Activated naive CD8-positive, alpha-beta T cell treated with anti-CD3 and anti-CD28 coated beads, Interleukin-2, amount 50 U/mL, for 24 hours (primary cell): ENCODE measurements at regions not wholly inside any gene's neighbourhood (a gene's known extent, or its start where the extent isn't known, plus 50 kb on each side); places are given as distances from the start of the nearest gene placed in this dataset.
"Not testable (repeated sequence)": the region's sequence is repeated elsewhere in the genome, so short reads cannot be mapped to it uniquely, and the experiment has no call there.

Experiments used
- ATAC-seq: fragments of 150-1000 bp; cut with Tn5 transposase; one replicate; pipeline ENCODE4 v1.10.0; 2021
- DNase-seq: peaks from one replicate; pipeline ENCODE4 v3.0.0; 2021
- H3K27ac Mint-ChIP-seq: one replicate; pipeline ENCODE4 v1.8.0; 2021; ENCODE audit warnings: mild to moderate bottlenecking, mixed read lengths
- H3K27me3 Mint-ChIP-seq: one replicate; pipeline ENCODE4 v1.8.0; 2021; ENCODE audit warnings: mixed read lengths
- H3K36me3 Mint-ChIP-seq: one replicate; pipeline ENCODE4 v1.8.0; 2021; ENCODE audit warnings: low read depth, mixed read lengths
- H3K4me1 Mint-ChIP-seq: one replicate; pipeline ENCODE4 v1.8.0; 2021; ENCODE audit warnings: mixed read lengths
- H3K4me3 Mint-ChIP-seq: one replicate; pipeline ENCODE4 v1.8.0; 2021; ENCODE audit warnings: mild to moderate bottlenecking, moderate library complexity, mixed read lengths
- H3K9me3 Mint-ChIP-seq: one replicate; pipeline ENCODE4 v1.8.0; 2021; ENCODE audit warnings: mixed read lengths

DNA sequence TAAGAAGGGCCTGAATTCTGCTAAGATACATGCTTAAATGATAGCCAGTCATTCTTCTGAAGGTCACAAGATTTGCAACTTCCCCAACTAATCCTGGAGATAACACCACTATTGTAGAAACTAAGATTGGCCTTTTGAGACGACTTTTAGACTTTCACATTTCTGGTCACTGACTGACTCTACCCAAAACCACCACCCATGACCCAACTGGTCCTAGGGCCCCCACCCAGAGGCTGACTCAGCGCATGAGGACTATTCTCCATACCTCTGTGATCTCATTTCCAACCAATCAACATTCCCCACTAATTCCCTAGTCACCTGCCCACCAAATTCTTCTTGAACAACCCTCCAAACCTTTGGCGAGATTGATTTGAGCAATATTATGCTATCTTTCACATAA lies 1299.0 kb downstream of the CDH11 start:
- peaks cover 28% of the 10 kb centered on the region for H3K9me3 Mint-ChIP-seq
- no peak overlapping the region for H3K27ac Mint-ChIP-seq

DNA sequence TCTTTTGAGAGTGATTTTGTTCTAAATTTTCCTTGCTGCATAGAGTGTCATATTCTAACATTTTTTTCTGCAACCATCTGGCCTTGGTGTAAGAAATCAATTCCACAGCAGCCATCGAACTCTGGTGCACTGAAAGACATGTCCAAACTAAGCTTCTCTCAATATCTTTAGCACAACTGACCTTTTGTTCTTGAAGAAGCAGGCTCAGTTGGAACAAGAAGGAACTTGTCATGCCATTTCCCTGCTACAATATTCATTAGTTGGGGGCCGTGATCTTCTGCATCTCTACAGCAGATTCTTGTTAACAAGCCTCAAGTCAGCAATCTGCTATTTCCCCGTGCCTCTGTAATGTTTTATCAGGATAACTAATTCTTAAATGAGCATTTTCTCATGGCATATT lies 1305.6 kb downstream of the CDH11 start:
- no peaks in the 10 kb centered on the region for H3K36me3 Mint-ChIP-seq
- H3K27me3 Mint-ChIP-seq, result no peaks in the 10 kb centered on the region
- H3K4me1 Mint-ChIP-seq, result no peaks in the 10 kb centered on the region
- H3K27ac Mint-ChIP-seq, result no peak overlapping the region
- no peak for DNase-seq
- no peak overlapping the region for H3K4me3 Mint-ChIP-seq
- H3K9me3 Mint-ChIP-seq, result peaks cover 24% of the 10 kb centered on the region
- no peak for ATAC-seq

More for the DNA sequence above, 1299.0 kb downstream of the CDH11 start:
- H3K4me3 Mint-ChIP-seq, result no peak overlapping the region
- ATAC-seq (no peak), DNase-seq (no peak)
- H3K27me3 Mint-ChIP-seq, result no peaks in the 10 kb centered on the region
- no peaks in the 10 kb centered on the region for H3K36me3 Mint-ChIP-seq
- no peaks in the 10 kb centered on the region for H3K4me1 Mint-ChIP-seq

DNA sequence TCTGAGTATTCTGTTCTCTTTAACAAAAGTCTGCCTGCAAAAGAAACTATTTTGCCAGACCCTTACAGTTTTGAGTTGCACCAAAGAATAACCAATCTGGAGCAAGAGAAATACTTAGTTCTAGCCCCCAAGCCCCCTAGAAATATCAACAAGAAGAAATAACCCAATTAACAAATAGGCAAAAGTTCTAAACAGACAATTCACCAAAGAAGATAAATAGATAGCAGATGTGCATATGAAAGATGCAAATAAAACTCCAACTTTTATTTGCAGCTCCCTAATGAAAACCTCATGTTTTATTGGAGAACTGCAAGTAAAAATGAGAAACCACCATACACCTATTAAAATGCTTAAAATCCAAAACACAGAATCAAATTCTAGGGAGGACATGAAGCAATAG lies 1308.0 kb downstream of the CDH11 start:
- H3K4me3 Mint-ChIP-seq, result no peak overlapping the region
- H3K9me3 Mint-ChIP-seq, result peaks cover 14% of the 10 kb centered on the region
- no peak overlapping the region for H3K27ac Mint-ChIP-seq
- no peak for ATAC-seq
- no peak for DNase-seq
- H3K4me1 Mint-ChIP-seq, result no peaks in the 10 kb centered on the region
- no peaks in the 10 kb centered on the region for H3K36me3 Mint-ChIP-seq
- no peaks in the 10 kb centered on the region for H3K27me3 Mint-ChIP-seq

DNA sequence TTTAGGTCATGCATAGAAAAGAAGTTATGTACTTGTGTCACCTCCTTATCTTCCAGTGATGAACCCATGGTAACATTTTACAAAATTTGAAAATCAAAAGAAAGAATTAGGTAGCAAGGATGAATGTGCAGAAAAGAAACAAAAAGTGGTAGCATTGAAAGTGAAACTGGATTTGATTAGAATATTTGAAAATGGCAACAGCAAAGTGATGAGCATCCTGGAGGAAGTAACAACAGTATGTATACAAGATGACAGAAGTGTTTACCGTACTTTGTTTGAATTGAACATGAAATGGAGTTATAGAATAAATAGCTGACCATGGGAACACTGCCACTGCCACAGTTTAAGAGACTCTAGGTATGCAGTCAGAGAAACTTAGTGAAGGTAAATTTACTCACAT lies 1313.1 kb downstream of the CDH11 start:
- Mint-ChIP-seq H3K4me3 (no peak overlapping the region), H3K27me3 (no peaks in the 10 kb centered on the region), H3K9me3 (peaks cover 10% of the 10 kb centered on the region)

DNA sequence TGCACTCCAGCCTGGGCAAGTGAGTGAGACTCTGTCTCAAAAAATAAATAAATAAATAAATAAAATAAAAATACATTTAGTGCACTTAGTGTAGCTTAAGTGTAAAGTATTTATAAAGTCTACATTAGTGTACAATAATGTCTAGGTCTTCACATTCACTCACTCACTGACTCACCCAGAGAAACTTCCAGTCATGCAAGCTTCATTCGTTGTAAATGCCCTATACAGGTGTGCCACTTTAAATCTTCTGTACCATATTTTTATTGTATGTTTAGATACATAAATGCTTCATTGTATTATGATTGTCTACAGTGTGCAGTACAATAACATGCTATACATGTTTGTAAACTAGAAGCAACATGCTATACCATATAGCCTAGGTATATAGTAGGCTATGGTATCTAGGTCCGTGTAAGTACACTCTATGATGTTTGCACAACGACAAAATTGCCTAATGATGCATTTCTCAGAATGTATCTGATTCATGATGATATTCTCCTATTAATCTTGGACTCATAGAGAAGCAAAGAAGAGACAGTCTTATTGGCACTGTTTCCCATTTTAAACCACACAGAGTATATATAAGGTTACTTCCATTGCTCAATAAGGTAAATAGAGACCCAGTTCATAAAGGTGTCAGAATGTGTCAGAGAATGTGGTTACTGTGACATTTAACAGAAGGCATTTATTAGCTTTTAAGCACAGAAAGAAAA lies 1314.9 kb downstream of the CDH11 start:
- Mint-ChIP-seq H3K4me3 (no peak overlapping the region), H3K36me3 (no peaks in the 10 kb centered on the region), H3K4me1 (no peaks in the 10 kb centered on the region), H3K27me3 (no peaks in the 10 kb centered on the region), H3K27ac (no peak overlapping the region), H3K9me3 (peaks cover 10% of the 10 kb centered on the region)
- no peak for ATAC-seq
- DNase-seq, result no peak

More for the DNA sequence above, 1313.1 kb downstream of the CDH11 start:
- Mint-ChIP-seq H3K27ac (no peak overlapping the region), H3K4me1 (no peaks in the 10 kb centered on the region), H3K36me3 (no peaks in the 10 kb centered on the region)
- ATAC-seq (no peak), DNase-seq (no peak)

DNA sequence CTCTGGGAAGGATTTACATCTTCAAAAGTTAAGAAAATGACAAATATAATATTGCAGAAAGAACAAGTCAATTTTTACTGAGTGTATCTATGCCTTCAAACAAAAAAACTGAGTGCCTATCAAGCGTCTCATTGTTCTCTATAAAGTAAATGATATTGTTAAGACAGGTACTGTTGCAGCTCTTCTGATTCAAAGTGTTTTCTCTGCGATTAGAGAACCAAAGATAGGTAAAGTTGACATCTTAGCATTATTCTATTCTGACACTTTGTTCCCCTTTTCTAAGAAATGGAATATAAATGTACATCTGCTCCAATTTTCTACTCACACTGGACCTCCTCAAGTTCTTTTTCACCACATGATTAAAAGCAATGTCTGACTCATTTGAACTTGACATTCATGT lies 1317.7 kb downstream of the CDH11 start:
- H3K4me3 Mint-ChIP-seq, result no peak overlapping the region
- DNase-seq (no peak), ATAC-seq (no peak)
- H3K27me3 Mint-ChIP-seq, result no peaks in the 10 kb centered on the region
- no peak overlapping the region for H3K27ac Mint-ChIP-seq
- H3K9me3 Mint-ChIP-seq, result peaks cover 10% of the 10 kb centered on the region
- H3K4me1 Mint-ChIP-seq, result no peaks in the 10 kb centered on the region
- no peaks in the 10 kb centered on the region for H3K36me3 Mint-ChIP-seq

DNA sequence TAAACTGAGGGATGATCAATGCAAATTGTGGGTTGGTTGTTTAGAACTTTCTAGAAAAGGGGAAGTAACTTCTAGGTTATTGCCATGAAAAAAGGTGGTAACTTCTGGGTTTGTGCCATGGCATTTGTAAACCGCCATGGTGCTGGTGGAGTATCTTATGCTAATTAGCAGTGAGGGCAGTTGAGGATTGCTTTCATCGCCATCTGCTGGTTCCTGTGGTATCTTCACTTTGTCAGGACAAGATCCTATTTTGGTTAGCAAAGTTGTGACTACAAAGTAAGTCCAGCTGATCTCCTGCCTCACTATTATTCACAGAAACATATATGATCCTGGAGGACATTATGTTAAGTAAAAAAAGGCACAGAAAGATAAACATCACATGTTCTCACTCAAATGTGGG lies 1332.3 kb downstream of the CDH11 start:
- H3K27me3 Mint-ChIP-seq, result no peaks in the 10 kb centered on the region
- peaks cover 34% of the 10 kb centered on the region for H3K9me3 Mint-ChIP-seq
- no peak for ATAC-seq
- H3K4me1 Mint-ChIP-seq, result no peaks in the 10 kb centered on the region
- no peak for DNase-seq
- no peaks in the 10 kb centered on the region for H3K36me3 Mint-ChIP-seq
- no peak overlapping the region for H3K27ac Mint-ChIP-seq
- H3K4me3 Mint-ChIP-seq, result no peak overlapping the region

DNA sequence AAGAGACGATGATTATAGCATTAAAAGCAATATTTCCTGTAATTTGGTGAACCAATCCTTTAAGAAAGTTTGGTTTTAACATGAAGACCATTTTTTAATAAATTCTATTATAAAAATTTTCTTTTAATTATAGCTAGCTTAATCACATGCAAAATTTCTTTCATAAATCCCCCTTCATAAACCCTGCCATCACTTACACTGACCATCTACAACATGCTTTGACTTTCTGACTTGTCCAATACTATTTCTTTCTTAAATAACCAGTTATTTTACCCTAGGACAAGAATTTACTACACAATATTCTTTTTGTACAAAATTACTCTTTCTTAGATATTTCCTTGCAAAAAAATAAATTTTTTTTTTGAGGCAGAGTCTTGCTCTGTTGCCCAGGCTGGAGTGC lies 1334.8 kb downstream of the CDH11 start:
- ATAC-seq (no peak), DNase-seq (no peak)
- H3K27me3 Mint-ChIP-seq, result no peaks in the 10 kb centered on the region
- H3K4me3 Mint-ChIP-seq, result no peak overlapping the region
- H3K36me3 Mint-ChIP-seq, result no peaks in the 10 kb centered on the region
- H3K27ac Mint-ChIP-seq, result no peak overlapping the region
- H3K9me3 Mint-ChIP-seq, result peaks cover 36% of the 10 kb centered on the region
- no peaks in the 10 kb centered on the region for H3K4me1 Mint-ChIP-seq

DNA sequence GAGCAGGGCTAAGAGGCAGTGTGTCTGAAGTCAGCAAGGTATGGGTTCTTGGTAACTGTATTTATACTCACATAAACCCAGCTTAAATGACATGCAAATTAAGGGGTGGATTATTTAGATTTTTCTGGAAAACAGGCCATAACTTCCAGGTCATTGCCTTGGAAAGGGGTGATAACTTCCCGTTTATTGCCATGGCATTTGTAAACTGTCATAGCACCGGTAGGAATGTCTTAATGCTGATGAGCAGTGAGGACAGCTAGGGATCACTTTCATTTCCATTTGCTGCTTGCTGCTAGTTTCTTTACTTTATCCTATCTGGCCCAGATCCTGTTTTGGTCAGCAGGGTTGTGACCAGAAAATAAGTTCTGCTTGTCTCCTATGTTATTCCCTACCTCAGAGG lies 1336.7 kb downstream of the CDH11 start:
- Mint-ChIP-seq H3K27me3 (no peaks in the 10 kb centered on the region), H3K36me3 (no peaks in the 10 kb centered on the region), H3K27ac (no peak overlapping the region), H3K4me1 (no peaks in the 10 kb centered on the region), H3K4me3 (no peak overlapping the region), H3K9me3 (peaks cover 37% of the 10 kb centered on the region)
- no peak for DNase-seq
- ATAC-seq, result no peak

DNA sequence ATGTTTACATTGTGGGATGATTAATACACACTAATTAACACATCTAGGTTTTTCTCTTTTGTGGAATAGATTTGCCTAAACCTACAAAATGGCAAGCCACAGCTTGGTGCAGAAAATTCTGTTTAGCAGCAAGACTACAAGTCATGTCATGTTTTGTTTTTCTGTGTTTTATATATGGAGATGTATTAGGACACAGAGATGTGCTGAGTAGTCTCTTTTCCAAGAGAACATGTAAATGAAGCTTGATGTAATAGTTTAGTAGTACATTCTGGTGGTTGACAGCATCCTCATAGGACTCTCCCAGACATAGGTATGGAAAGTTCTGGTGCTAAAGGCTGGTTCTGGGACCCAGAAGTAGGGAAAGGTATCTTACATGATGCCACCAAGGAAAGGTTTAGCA lies 1345.4 kb downstream of the CDH11 start:
- H3K27me3 Mint-ChIP-seq, result no peaks in the 10 kb centered on the region
- ATAC-seq (no peak), DNase-seq (no peak)
- H3K4me1 Mint-ChIP-seq, result no peaks in the 10 kb centered on the region
- peaks cover 3% of the 10 kb centered on the region for H3K36me3 Mint-ChIP-seq
- H3K4me3 Mint-ChIP-seq, result no peak overlapping the region
- no peak overlapping the region for H3K27ac Mint-ChIP-seq
- peaks cover 13% of the 10 kb centered on the region for H3K9me3 Mint-ChIP-seq

DNA sequence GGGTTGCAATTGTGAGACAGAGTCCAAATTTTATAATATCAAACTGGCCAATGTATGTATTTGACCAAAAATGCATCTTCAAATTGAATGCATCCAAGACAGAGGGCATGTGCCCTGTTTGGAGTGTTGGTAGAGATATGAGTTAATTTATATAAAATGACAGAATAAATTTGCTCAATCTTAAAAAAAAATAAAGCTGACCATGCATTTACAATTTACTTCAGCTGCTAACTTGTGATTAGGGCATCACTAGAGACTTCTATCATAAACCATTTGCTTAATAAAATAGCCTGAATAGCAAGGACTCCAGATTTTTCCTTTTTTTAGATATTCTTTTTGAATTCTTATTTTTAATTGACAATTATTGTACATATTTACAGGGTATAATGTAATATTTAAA lies 1345.8 kb downstream of the CDH11 start:
- Mint-ChIP-seq H3K36me3 (peaks cover 3% of the 10 kb centered on the region), H3K4me3 (no peak overlapping the region), H3K9me3 (peaks cover 17% of the 10 kb centered on the region), H3K4me1 (no peaks in the 10 kb centered on the region), H3K27me3 (no peaks in the 10 kb centered on the region), H3K27ac (no peak overlapping the region)
- no peak for ATAC-seq
- DNase-seq, result no peak

DNA sequence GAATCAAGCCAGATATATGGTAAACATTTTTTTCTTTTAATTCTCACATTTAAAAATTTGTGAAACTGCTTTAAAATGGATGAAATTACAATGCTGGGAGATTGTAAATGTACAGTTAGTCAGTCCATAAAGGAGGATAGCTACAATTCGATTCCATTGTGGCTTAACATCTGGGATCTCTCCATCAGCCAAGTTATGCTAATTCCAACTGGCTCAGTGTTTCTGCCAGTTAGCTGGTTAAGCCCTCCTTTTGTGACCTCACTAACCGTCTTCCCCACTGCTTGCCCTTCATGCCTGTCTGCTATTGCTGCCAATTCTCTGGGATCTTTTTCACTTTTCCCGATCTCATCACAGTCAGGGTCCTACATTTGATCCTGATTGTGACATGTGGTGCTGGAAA lies 1347.6 kb downstream of the CDH11 start:
- DNase-seq (no peak), ATAC-seq (no peak)
- no peaks in the 10 kb centered on the region for H3K4me1 Mint-ChIP-seq
- no peak overlapping the region for H3K27ac Mint-ChIP-seq
- H3K36me3 Mint-ChIP-seq, result peaks cover 3% of the 10 kb centered on the region
- H3K4me3 Mint-ChIP-seq, result no peak overlapping the region
- H3K9me3 Mint-ChIP-seq, result peaks cover 15% of the 10 kb centered on the region
- H3K27me3 Mint-ChIP-seq, result no peaks in the 10 kb centered on the region

DNA sequence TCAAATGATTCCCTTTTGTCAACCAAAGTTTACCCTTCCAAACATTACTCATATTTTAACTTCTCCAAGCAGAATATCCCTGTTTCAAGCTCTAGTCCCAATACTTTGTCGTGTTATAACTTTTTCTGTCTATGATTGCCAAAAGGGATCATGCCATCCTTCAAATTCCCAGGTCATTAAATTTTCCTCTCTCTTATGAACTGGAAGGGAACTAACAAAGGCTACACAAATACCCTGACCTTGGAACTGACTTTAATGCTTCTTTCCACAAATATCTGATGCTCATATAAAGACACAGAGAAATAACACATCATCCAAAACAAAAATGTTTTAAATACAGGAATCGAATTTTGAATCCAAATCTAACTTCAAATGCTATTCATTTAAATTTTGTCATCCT lies 1352.7 kb downstream of the CDH11 start:
- H3K27ac Mint-ChIP-seq, result no peak overlapping the region
- DNase-seq, result no peak
- peaks cover 22% of the 10 kb centered on the region for H3K9me3 Mint-ChIP-seq
- no peak overlapping the region for H3K4me3 Mint-ChIP-seq
- no peak for ATAC-seq
- no peaks in the 10 kb centered on the region for H3K4me1 Mint-ChIP-seq
- no peaks in the 10 kb centered on the region for H3K27me3 Mint-ChIP-seq
- peaks cover 3% of the 10 kb centered on the region for H3K36me3 Mint-ChIP-seq

DNA sequence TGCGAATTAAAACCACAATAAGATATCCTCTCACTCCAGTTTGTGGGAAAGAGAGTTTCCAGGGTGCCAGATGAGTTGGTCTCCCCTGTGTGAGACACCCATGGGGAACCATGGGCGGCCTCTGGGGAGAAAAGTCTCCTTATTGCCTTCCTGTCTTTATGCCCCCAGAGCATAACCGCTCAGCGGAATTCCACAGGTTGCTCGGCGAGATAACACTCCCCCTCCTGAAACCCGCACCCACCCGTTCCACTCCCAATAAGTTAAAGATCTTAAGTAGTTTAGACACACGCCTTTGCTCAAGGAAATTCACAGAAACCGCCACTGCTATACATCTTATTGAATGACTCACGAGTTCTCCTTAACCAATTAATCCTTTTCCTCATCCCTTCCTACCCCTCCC lies 1361.6 kb downstream of the CDH11 start:
- not testable (repeated sequence) for DNase-seq, H3K36me3 Mint-ChIP-seq, H3K4me3 Mint-ChIP-seq, H3K27ac Mint-ChIP-seq, ATAC-seq, H3K27me3 Mint-ChIP-seq, H3K4me1 Mint-ChIP-seq
- peaks cover 25% of the 10 kb centered on the region for H3K9me3 Mint-ChIP-seq

DNA sequence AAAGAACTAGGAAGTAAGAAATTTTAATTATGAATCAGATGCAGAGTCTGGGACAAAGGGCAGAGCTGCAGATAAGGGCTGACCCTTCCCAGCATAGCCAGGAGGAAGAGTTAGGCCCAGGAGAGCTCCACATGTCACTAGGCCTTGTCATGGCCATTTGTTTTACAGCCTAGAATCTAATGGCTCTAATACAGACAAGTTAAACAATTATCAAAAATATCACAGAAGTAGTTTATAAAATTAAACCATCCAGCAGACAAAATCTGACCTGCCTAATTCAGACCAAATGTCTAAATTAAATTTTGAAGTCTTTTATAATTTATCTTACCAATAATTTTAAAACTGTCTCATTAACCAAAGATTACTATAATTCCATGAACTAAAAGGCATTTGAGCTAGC lies 1369.5 kb downstream of the CDH11 start:
- no peak for DNase-seq
- H3K36me3 Mint-ChIP-seq, result no peaks in the 10 kb centered on the region
- no peak for ATAC-seq
- H3K4me1 Mint-ChIP-seq, result no peaks in the 10 kb centered on the region
- H3K9me3 Mint-ChIP-seq, result peaks cover 16% of the 10 kb centered on the region
- no peak overlapping the region for H3K4me3 Mint-ChIP-seq
- no peaks in the 10 kb centered on the region for H3K27me3 Mint-ChIP-seq
- H3K27ac Mint-ChIP-seq, result no peak overlapping the region

DNA sequence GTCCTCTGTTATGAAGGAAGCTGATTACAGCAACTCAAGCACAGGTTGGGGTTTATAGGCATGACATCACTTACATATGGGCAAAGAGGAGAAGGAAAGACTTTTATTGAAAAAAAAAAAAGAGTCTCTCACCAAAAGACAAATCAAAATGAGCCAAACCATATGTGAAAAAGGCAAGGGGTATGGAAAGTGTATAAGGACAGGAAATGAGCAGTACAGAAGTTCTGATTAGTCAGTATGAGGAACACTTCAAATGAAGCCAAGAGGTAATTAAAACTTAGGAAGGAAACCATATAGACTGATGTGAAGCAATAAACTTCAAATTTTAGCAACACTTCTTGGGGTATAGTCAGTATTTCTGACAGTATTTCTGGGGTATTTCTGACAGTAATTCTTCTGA lies 1372.6 kb downstream of the CDH11 start:
- no peak for DNase-seq
- H3K27me3 Mint-ChIP-seq, result no peaks in the 10 kb centered on the region
- ATAC-seq, result no peak
- H3K4me3 Mint-ChIP-seq, result no peak overlapping the region
- H3K9me3 Mint-ChIP-seq, result peaks cover 23% of the 10 kb centered on the region
- H3K36me3 Mint-ChIP-seq, result no peaks in the 10 kb centered on the region
- no peaks in the 10 kb centered on the region for H3K4me1 Mint-ChIP-seq
- H3K27ac Mint-ChIP-seq, result no peak overlapping the region
